Choroid plexus epithelial cell (primary cell): ENCODE measurements at regions not wholly inside any gene's neighbourhood (a gene's known extent, or its start where the extent isn't known, plus 50 kb on each side); places are given as distances from the start of the nearest gene placed in this dataset.

Source experiments
- DNase-seq: peaks from one replicate; pipeline ENCODE4 v3.0.0-alpha.2; 2010; ENCODE audit warnings: low read depth
- H3K4me3 ChIP-seq: 2 replicates; pipeline ENCODE4 v1.5.1; 2011; ENCODE audit warnings: low read depth, mild to moderate bottlenecking, control low read depth, low read length, moderate library complexity
- CTCF ChIP-seq: conservative IDR thresholded peaks from 2 replicates; pipeline ENCODE4 v1.5.1; 2011; ENCODE audit warnings: low read depth, mild to moderate bottlenecking, control low read depth, inconsistent platforms, low read length, moderate library complexity

- TF ChIP-seq CTCF = no peak
- no peak overlapping the region for H3K4me3 ChIP-seq
Measured at GRCh38 chr2:180662941-180663471, 317.4 kb upstream of the UBE2E3 start.

GRCh38 chr2:180662521-180662920 lies 317.9 kb upstream of the UBE2E3 start:
- TF ChIP-seq CTCF = no peak
- no peak for DNase-seq
- no peak overlapping the region for H3K4me3 ChIP-seq

More at GRCh38 chr2:180662941-180663471, 317.4 kb upstream of the UBE2E3 start:
- DNase-seq = no peak

GRCh38 chr2:180661686-180662030 lies 318.7 kb upstream of the UBE2E3 start:
- no peak for DNase-seq
- TF ChIP-seq CTCF = no peak
- H3K4me3 ChIP-seq = no peak overlapping the region

GRCh38 chr2:180660881-180661685 lies 319.3 kb upstream of the UBE2E3 start:
- no peak for TF ChIP-seq CTCF
- no peak overlapping the region for H3K4me3 ChIP-seq
- DNase-seq = no peak

GRCh38 chr2:180660207-180660606 lies 320.2 kb upstream of the UBE2E3 start:
- no peak for TF ChIP-seq CTCF
- H3K4me3 ChIP-seq = no peak overlapping the region
- DNase-seq = no peak

- peak; percentile 67 for DNase-seq
Measured at GRCh38 chr2:180657054-180657453, 323.4 kb upstream of the UBE2E3 start.

More at GRCh38 chr2:180657054-180657453, 323.4 kb upstream of the UBE2E3 start:
- H3K4me3 ChIP-seq = no peak overlapping the region
- no peak for TF ChIP-seq CTCF
